Trophoblast cell (in vitro differentiated cells and primary cell): ENCODE measurements at regions not wholly inside any gene's neighbourhood (a gene's known extent, or its start where the extent isn't known, plus 50 kb on each side); places are given as distances from the start of the nearest gene placed in this dataset.
A peak's percentile ranks its signal among the peaks of the same experiment; 100 is the strongest.

Source experiments
- DNase-seq, 2 donors: peaks; one replicate each; pipeline ENCODE4 v3.0.0-alpha.2; 2016
- H2AFZ ChIP-seq: 2 replicates; pipeline ENCODE4 v1.6.1; 2013; ENCODE audit warnings: low read length, moderate library complexity, mild to moderate bottlenecking; ENCODE audit not compliant: insufficient read depth, poor library complexity
- H2AK5ac ChIP-seq: 2 replicates; pipeline ENCODE4 v1.6.1; 2013; ENCODE audit warnings: mild to moderate bottlenecking, low read length
- H2BK120ac ChIP-seq: 2 replicates; pipeline ENCODE4 v1.6.1; 2013; ENCODE audit warnings: low read length, mild to moderate bottlenecking, moderate library complexity; ENCODE audit not compliant: insufficient read depth, poor library complexity
- H2BK12ac ChIP-seq: 2 replicates; pipeline ENCODE4 v1.6.1; 2013; ENCODE audit warnings: mild to moderate bottlenecking, low read length, moderate library complexity
- H2BK5ac ChIP-seq: 2 replicates; pipeline ENCODE4 v1.6.1; 2013; ENCODE audit warnings: low read length, low read depth, moderate library complexity, mild to moderate bottlenecking; ENCODE audit not compliant: poor library complexity
- H3K14ac ChIP-seq: 2 replicates; pipeline ENCODE4 v1.6.1; 2013; ENCODE audit warnings: mild to moderate bottlenecking, low read length
- H3K18ac ChIP-seq: 2 replicates; pipeline ENCODE4 v1.6.1; 2013; ENCODE audit warnings: mild to moderate bottlenecking, low read length
- H3K23ac ChIP-seq: 2 replicates; pipeline ENCODE4 v1.6.1; 2013; ENCODE audit warnings: low read length
- H3K27ac ChIP-seq: 2 replicates; pipeline ENCODE4 v1.5.1; 2013; ENCODE audit warnings: low read depth, mild to moderate bottlenecking, inconsistent platforms, low read length, moderate library complexity
- H3K27me3 ChIP-seq: 2 replicates; pipeline ENCODE4 v1.6.1; 2013; ENCODE audit warnings: inconsistent platforms, mild to moderate bottlenecking, low read length, moderate library complexity; ENCODE audit not compliant: insufficient read depth
- H3K36me3 ChIP-seq, 2 experiments: 1 replicate in 1 of 2; 2 replicates in 1 of 2; pipeline ENCODE4 v1.6.1; 2013; ENCODE audit warnings: low read length in 2 of 2, mild to moderate bottlenecking in 2 of 2, moderate library complexity in 1 of 2; ENCODE audit not compliant: insufficient read depth in 2 of 2, control insufficient read depth in 1 of 2
- H3K4ac ChIP-seq: 2 replicates; pipeline ENCODE4 v1.6.1; 2013; ENCODE audit warnings: low read depth, mild to moderate bottlenecking, low read length, moderate library complexity
- H3K4me1 ChIP-seq, 2 experiments: 1 replicate in 1 of 2; 2 replicates in 1 of 2; pipeline ENCODE4 v1.6.1; 2013; ENCODE audit warnings: low read length in 2 of 2, mild to moderate bottlenecking in 2 of 2, moderate library complexity in 1 of 2; ENCODE audit not compliant: insufficient read depth in 2 of 2, control insufficient read depth in 1 of 2
- H3K4me2 ChIP-seq: 2 replicates; pipeline ENCODE4 v1.6.1; 2013; ENCODE audit warnings: inconsistent platforms, mild to moderate bottlenecking, low read length, moderate library complexity
- H3K4me3 ChIP-seq: 2 replicates; pipeline ENCODE4 v1.5.1; 2013; ENCODE audit warnings: mild to moderate bottlenecking, low read depth, low read length, inconsistent platforms
- H3K79me1 ChIP-seq: one replicate; pipeline ENCODE4 v1.6.1; 2013; ENCODE audit warnings: low read length
- H3K79me2 ChIP-seq: 2 replicates; pipeline ENCODE4 v1.6.1; 2013; ENCODE audit warnings: low read length, mild to moderate bottlenecking; ENCODE audit not compliant: control insufficient read depth, insufficient read depth, poor library complexity
- H3K9ac ChIP-seq: 2 replicates; pipeline ENCODE4 v1.6.1; 2013; ENCODE audit warnings: mild to moderate bottlenecking, low read length
- H3K9me3 ChIP-seq: 2 replicates; pipeline ENCODE4 v1.6.1; 2013; ENCODE audit warnings: low read depth, mild to moderate bottlenecking, control low read depth, inconsistent platforms, low read length; ENCODE audit not compliant: insufficient read depth
- H4K12ac ChIP-seq: 2 replicates; pipeline ENCODE4 v1.6.1; 2013; ENCODE audit warnings: low read depth, mild to moderate bottlenecking, low read length, moderate library complexity
- H4K8ac ChIP-seq: 2 replicates; pipeline ENCODE4 v1.6.1; 2013; ENCODE audit warnings: low read depth, mild to moderate bottlenecking, low read length, moderate library complexity
- H4K91ac ChIP-seq: one replicate; pipeline ENCODE4 v1.6.1; 2013; ENCODE audit warnings: low read depth, mild to moderate bottlenecking, low read length, moderate library complexity
- WGBS: extraction: QIAGEN DNeasy Blood & Tissue Kit; methylation state at CpG from one replicate; pipeline ENCODE4 v1.1.7; 2013; ENCODE audit warnings: missing lambda C conversion rate; ENCODE audit not compliant: insufficient read length, insufficient coverage; ENCODE audit errors: extremely low coverage; 5-methylcytosine and 5-hydroxymethylcytosine counted together

GRCh38 chr1:228937851-228938536 is 202.7 kb downstream of the RHOU start:
- Histone ChIP-seq H3K14ac (peak overlapping the region; percentile 21), H2BK12ac (peak overlapping the region; percentile 19), H3K27ac (no peak overlapping the region), H2BK120ac (peak overlapping the region; percentile 26), H3K23ac (no peak overlapping the region), H3K18ac (peak overlapping the region; percentile 0), H3K4ac (no peak overlapping the region), H4K8ac (no peak overlapping the region), H4K91ac (peak overlapping the region; percentile 58), H3K4me3 (no peak overlapping the region), H2AK5ac (peak overlapping the region; percentile 28), H3K79me1 (peaks cover 7% of the 10 kb centered on the region), H3K79me2 (no peaks in the 10 kb centered on the region), H3K9me3 (no peaks in the 10 kb centered on the region), H2AFZ (peak overlapping the region; percentile 0), H3K36me3 (no peaks in the 10 kb centered on the region), H3K4me2 (no peak overlapping the region), H4K12ac (no peak overlapping the region), H2BK5ac (no peak overlapping the region), H3K9ac (no peak overlapping the region), H3K4me1 (peaks cover 12 to 25% of the 10 kb centered on the region in 2 experiments), H3K27me3 (no peaks in the 10 kb centered on the region)
- no CpG with 5 or more reads among the region's 14 CpGs for WGBS
- DNase-seq, result peak; percentile 17 to 63

GRCh38 chr1:228938537-228938901 is 203.2 kb downstream of the RHOU start:
- Histone ChIP-seq H3K9me3 (no peaks in the 10 kb centered on the region), H3K79me2 (no peaks in the 10 kb centered on the region), H3K4ac (no peak overlapping the region), H3K4me1 (peaks cover 12 to 25% of the 10 kb centered on the region in 2 experiments), H4K91ac (peak overlapping the region; percentile 37), H4K8ac (no peak overlapping the region), H2BK5ac (no peak overlapping the region), H3K79me1 (peaks cover 7% of the 10 kb centered on the region), H3K27me3 (no peaks in the 10 kb centered on the region), H3K27ac (no peak overlapping the region), H2BK120ac (peak overlapping the region; percentile 26), H3K36me3 (no peaks in the 10 kb centered on the region), H3K4me3 (no peak overlapping the region), H4K12ac (no peak overlapping the region), H3K23ac (no peak overlapping the region), H3K14ac (peak overlapping the region; percentile 21), H2AK5ac (peak overlapping the region; percentile 28), H3K18ac (peak overlapping the region; percentile 0), H2AFZ (peak overlapping the region; percentile 0), H3K9ac (no peak overlapping the region), H2BK12ac (peak overlapping the region; percentile 19), H3K4me2 (no peak overlapping the region)
- DNase-seq, result no peak
- WGBS, result no CpG with 5 or more reads among the region's 8 CpGs

- no peak overlapping the region for H3K14ac ChIP-seq
- H3K79me2 ChIP-seq, result no peaks in the 10 kb centered on the region
- no peaks in the 10 kb centered on the region for H3K36me3 ChIP-seq
- H2AFZ ChIP-seq, result no peak overlapping the region
- no peak overlapping the region for H2BK5ac ChIP-seq
- WGBS, result no CpG with 5 or more reads among the region's 6 CpGs
- DNase-seq, result no peak
- H2BK120ac ChIP-seq, result no peak overlapping the region
- H4K12ac ChIP-seq, result no peak overlapping the region
- H3K79me1 ChIP-seq, result peaks cover 7% of the 10 kb centered on the region
- no peak overlapping the region for H3K23ac ChIP-seq
- H3K27ac ChIP-seq, result no peak overlapping the region
- no peak overlapping the region for H4K91ac ChIP-seq
- H3K4me2 ChIP-seq, result no peak overlapping the region
- H3K27me3 ChIP-seq, result no peaks in the 10 kb centered on the region
- H3K4ac ChIP-seq, result no peak overlapping the region
- H3K4me3 ChIP-seq, result no peak overlapping the region
- no peak overlapping the region for H2BK12ac ChIP-seq
- H4K8ac ChIP-seq, result no peak overlapping the region
- H2AK5ac ChIP-seq, result no peak overlapping the region
- H3K4me1 ChIP-seq, result peaks cover 12 to 25% of the 10 kb centered on the region in 2 experiments
- no peak overlapping the region for H3K18ac ChIP-seq
- H3K9me3 ChIP-seq, result no peaks in the 10 kb centered on the region
- H3K9ac ChIP-seq, result no peak overlapping the region
Measured at GRCh38 chr1:228939001-228939691, 203.9 kb downstream of the RHOU start.

DNA sequence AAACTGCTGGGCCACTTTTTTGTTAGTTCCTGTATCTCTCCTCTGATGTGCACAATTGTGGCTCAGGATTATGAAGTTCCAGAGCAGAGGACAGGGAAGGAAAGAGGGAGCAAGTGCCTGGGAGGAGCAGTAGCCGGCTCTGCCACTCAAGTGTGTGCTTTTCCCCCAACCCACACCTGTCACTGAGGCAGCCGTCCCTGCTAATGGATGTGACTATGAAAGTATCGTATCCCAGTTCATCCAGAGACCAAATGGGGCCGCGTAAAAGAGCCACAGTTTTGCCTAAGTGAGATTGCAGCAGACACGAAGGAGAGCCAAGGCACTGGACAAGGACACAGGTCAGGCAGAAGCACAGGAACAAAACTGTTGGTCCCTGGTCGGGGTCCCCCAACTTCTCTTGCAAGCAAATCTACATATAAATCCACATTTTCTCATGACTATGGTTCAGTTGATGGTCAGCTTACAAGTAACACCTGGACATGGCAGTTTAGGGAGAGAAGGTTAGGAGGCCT is 204.7 kb downstream of the RHOU start:
- Histone ChIP-seq H3K23ac (no peak overlapping the region), H4K8ac (no peak overlapping the region), H2AFZ (no peak overlapping the region), H2BK120ac (no peak overlapping the region), H2BK5ac (no peak overlapping the region), H3K14ac (no peak overlapping the region), H3K4me2 (no peak overlapping the region), H3K4me3 (no peak overlapping the region), H3K4me1 (peaks cover 12 to 22% of the 10 kb centered on the region in 2 experiments), H3K36me3 (no peaks in the 10 kb centered on the region), H3K79me2 (no peaks in the 10 kb centered on the region), H4K91ac (no peak overlapping the region), H2BK12ac (peak overlapping the region; percentile 1), H3K79me1 (peaks cover 7% of the 10 kb centered on the region), H3K18ac (no peak overlapping the region), H3K9me3 (no peaks in the 10 kb centered on the region), H3K27ac (no peak overlapping the region), H3K9ac (no peak overlapping the region), H2AK5ac (no peak overlapping the region), H4K12ac (no peak overlapping the region), H3K4ac (no peak overlapping the region), H3K27me3 (no peaks in the 10 kb centered on the region)
- WGBS, result no CpG with 5 or more reads among the region's 7 CpGs
- DNase-seq, result no peak
